ENCODE measurements at regions not wholly inside any gene's neighbourhood (a gene's known extent, or its start where the extent isn't known, plus 50 kb on each side); places are given as distances from the start of the nearest gene placed in this dataset.

- no CpG with 5 or more reads among the region's 21 CpGs for WGBS, 2 experiments (ENCODE audit: extremely low coverage in 2 of 2, insufficient read length in 1 of 2)
- no peak for DNase-seq
- H2BK5ac ChIP-seq (ENCODE audit: low read depth, low read length, poor library complexity, severe bottlenecking) = no peak overlapping the region
- no peaks in the 10 kb centered on the region for H4K20me1 ChIP-seq (ENCODE audit: insufficient read depth, low read length)
- BruUV-seq (replicated peaks) = no TSS peak
- H3K27me3 ChIP-seq (ENCODE audit: control insufficient read depth, insufficient read depth, low read length) = no peaks in the 10 kb centered on the region
- H3K9me1 ChIP-seq (ENCODE audit: insufficient read depth, low read length) = no peaks in the 10 kb centered on the region; the same call in 1 of the 2 replicates
- H4K91ac ChIP-seq (ENCODE audit: insufficient read depth, low read depth, low read length) = no peak overlapping the region
- H3K9me3 ChIP-seq (ENCODE audit: control insufficient read depth, insufficient read depth, low read length) = no peaks in the 10 kb centered on the region
- H3K27ac ChIP-seq (ENCODE audit: insufficient read depth, low read length) = no peak overlapping the region
- no peaks in the 10 kb centered on the region for H3K79me1 ChIP-seq (ENCODE audit: low read depth in 1 of 2, low read length in 2 of 2)
- H2BK20ac ChIP-seq (ENCODE audit: low read depth, low read length) = no peak overlapping the region
- H2AK5ac ChIP-seq (ENCODE audit: low read depth, low read length) = no peak overlapping the region
- no peak overlapping the region for H4K8ac ChIP-seq (ENCODE audit: low read depth in 2 of 2, low read length in 2 of 2)
- H3K9ac ChIP-seq (ENCODE audit: low read depth, low read length) = no peak overlapping the region
- CTCF ChIA-PET = no interaction called here
- H2AFZ ChIP-seq (replicated peaks; ENCODE audit: low read length, poor library complexity) = no peak overlapping the region
- H3K4me3 ChIP-seq (ENCODE audit: insufficient read depth, low read depth, low read length) = no peak overlapping the region
- H2BK120ac ChIP-seq (ENCODE audit: low read depth, low read length) = no peak overlapping the region
- in situ Hi-C loops (cut with MboI; ENCODE audit: low sequenced_read_pairs) = no loop called here
- dilution Hi-C loops (cut with HindIII; ENCODE audit: low sequenced_read_pairs, unreplicated experiment) = no loop called here
- H2BK15ac ChIP-seq (ENCODE audit: low read depth, low read length) = no peak overlapping the region
- H3K18ac ChIP-seq (ENCODE audit: low read depth, low read length) = peak overlapping the region; percentile 52; the same call in 1 of the 2 replicates
- H3K36me3 ChIP-seq (ENCODE audit: control insufficient read depth, insufficient read depth, low read length) = no peaks in the 10 kb centered on the region
- H4K5ac ChIP-seq (ENCODE audit: low read depth, low read length) = no peak overlapping the region; the same call in 1 of the 2 replicates
- no peak for ATAC-seq (ENCODE audit: low read depth)
- H2AK9ac ChIP-seq (replicated peaks; ENCODE audit: low read depth, low read length, poor library complexity) = no peak overlapping the region
- intact Hi-C loops (cut with micrococcal nuclease) = no loop called here
- no peak overlapping the region for H3K23ac ChIP-seq (ENCODE audit: low read depth, low read length)
- no peak overlapping the region for H3K56ac ChIP-seq (ENCODE audit: extremely low read depth, insufficient read depth, low read length)
- H3K4me2 ChIP-seq (ENCODE audit: low read depth, low read length) = no peak overlapping the region
- POLR2A ChIA-PET (ENCODE audit: unreplicated experiment) = no interaction called here
- H3K4ac ChIP-seq (ENCODE audit: low read depth, low read length) = no peak overlapping the region
- TF ChIP-seq RAD21 (IDR thresholded peaks at IDR 0.05; ENCODE audit: low read length) (no peak), RCOR1 (IDR thresholded peaks at IDR 0.05; ENCODE audit: insufficient replicate concordance, low read length) (no peak), ELK1 (IDR thresholded peaks at IDR 0.05; ENCODE audit: borderline replicate concordance, low read depth, low read length) (no peak), MAFK (IDR thresholded peaks at IDR 0.05; ENCODE audit: low read depth, low read length) (no peak), USF2 (IDR thresholded peaks at IDR 0.05; ENCODE audit: low read depth, low read length) (no peak), CHD1 (IDR thresholded peaks at IDR 0.05; ENCODE audit: low read depth, low read length) (no peak), CEBPB (IDR thresholded peaks at IDR 0.05; ENCODE audit: low read depth, low read length) (no peak), SMC3 (IDR thresholded peaks at IDR 0.05; ENCODE audit: low read depth, low read length) (no peak), MXI1 (IDR thresholded peaks at IDR 0.05; ENCODE audit: borderline replicate concordance, low read depth, low read length) (no peak), BHLHE40 (IDR thresholded peaks at IDR 0.05; ENCODE audit: low read depth, low read length) (no peak), RFX5 (IDR thresholded peaks at IDR 0.05; ENCODE audit: low read depth, low read length) (no peak), FOS (IDR thresholded peaks at IDR 0.05; ENCODE audit: low read depth, low read length) (no peak), POLR2A (IDR thresholded peaks at IDR 0.05; ENCODE audit: low read depth, low read length) (no peak), NFE2L2 (IDR thresholded peaks at IDR 0.05; ENCODE audit: low read depth, low read length) (no peak), MAZ (IDR thresholded peaks at IDR 0.05; ENCODE audit: borderline replicate concordance, low read depth, low read length) (no peak), CTCF (conservative IDR thresholded peaks at IDR 0.05; ENCODE audit: low read depth, low read length) (no peak)
- peaks cover 2% of the 10 kb centered on the region; the same call in 1 of the 2 replicates for H3K4me1 ChIP-seq (ENCODE audit: control insufficient read depth, insufficient read depth, low read length)
- no peak overlapping the region for H3K14ac ChIP-seq (replicated peaks; ENCODE audit: low read depth, low read length)
These were observed 231.2 kb downstream of the ATP23 start for GRCh38 chr12:58172433-58173073.
